PC-3 (cell line): ENCODE measurements at regions not wholly inside any gene's neighbourhood (a gene's known extent, or its start where the extent isn't known, plus 50 kb on each side); places are given as distances from the start of the nearest gene placed in this dataset.

ENCODE experiments used
- ATAC-seq: fragments of 200-7000 bp; cut with Tn5 transposase; 2 replicates; pipeline ENCODE4 v1.9.1; 2020; ENCODE audit warnings: mild to moderate bottlenecking, moderate library complexity
- BruUV-seq: library from RNA; stranded (reverse); fragments of 400-500 nt; replicated peaks from 2 replicates; lab custom pipeline; 2021; lab: Mats Ljungman, UMichigan
- CTCF ChIA-PET: fragments of 300-600 bp; sonication (Branson Sonifier 250); formaldehyde crosslinking; loops from one replicate; lab custom pipeline; 2022; ENCODE audit warnings: antibody characterized with exemption; lab: Charles Lee
- POLR2A ChIA-PET: fragments of 300-600 bp; sonication (Branson Sonifier 250); formaldehyde crosslinking; loops from one replicate; lab custom pipeline; 2022; ENCODE audit warnings: antibody characterized with exemption; ENCODE audit not compliant: unreplicated experiment; lab: Charles Lee
- DNase-seq: peaks from one replicate; pipeline ENCODE4 v3.0.0-alpha.2; 2015
- H2AFZ ChIP-seq: fragments of 300-600 bp; sonication (generic); 2 replicates; pipeline ENCODE4 v1.6.0; 2016; ENCODE audit warnings: antibody characterized with exemption, low read length
- H3F3A ChIP-seq: fragments of 300-600 bp; sonication (generic); one replicate; pipeline ENCODE4 v1.6.0; 2017; ENCODE audit warnings: antibody characterized with exemption, low read length, control low read depth, mild to moderate bottlenecking; ENCODE audit not compliant: unreplicated experiment
- H3K27ac ChIP-seq: fragments of 300-600 bp; sonication (generic); 2 replicates; pipeline ENCODE4 v1.5.1; 2016; ENCODE audit warnings: mild to moderate bottlenecking, low read length
- H3K27me3 ChIP-seq: fragments of 300-600 bp; sonication (generic); 2 replicates; pipeline ENCODE4 v1.6.1; 2016; ENCODE audit warnings: low read length, mixed read lengths
- H3K36me3 ChIP-seq: fragments of 300-600 bp; sonication (generic); 2 replicates; pipeline ENCODE4 v1.6.1; 2016; ENCODE audit warnings: low read depth, mixed run types, low read length, mixed read lengths
- H3K4me1 ChIP-seq: fragments of 300-600 bp; sonication (generic); 2 replicates; pipeline ENCODE4 v1.5.1; 2016; ENCODE audit warnings: low read length; ENCODE audit not compliant: insufficient read depth
- H3K4me2 ChIP-seq: fragments of 300-600 bp; sonication (generic); 2 replicates; pipeline ENCODE4 v1.6.0; 2016; ENCODE audit warnings: low read length
- H3K4me3 ChIP-seq: fragments of 300-600 bp; sonication (generic); 2 replicates; pipeline ENCODE4 v1.5.1; 2016; ENCODE audit warnings: mild to moderate bottlenecking, low read length, mixed read lengths
- H3K79me2 ChIP-seq: fragments of 300-600 bp; sonication (generic); 2 replicates; pipeline ENCODE4 v1.6.1; 2017; ENCODE audit warnings: low read length, mixed read lengths
- H3K9ac ChIP-seq: fragments of 300-600 bp; sonication (generic); 2 replicates; pipeline ENCODE4 v1.6.0; 2016; ENCODE audit warnings: mild to moderate bottlenecking, low read length
- H3K9me2 ChIP-seq: fragments of 300-600 bp; sonication (generic); replicated peaks from 2 replicates; pipeline ENCODE4 v1.6.1; 2016; ENCODE audit warnings: mixed run types, low read length, mixed read lengths
- H3K9me3 ChIP-seq: fragments of 300-600 bp; sonication (generic); 2 replicates; pipeline ENCODE4 v1.6.1; 2016; ENCODE audit warnings: low read length, mixed read lengths
- H4K20me1 ChIP-seq: fragments of 300-600 bp; sonication (generic); 2 replicates; pipeline ENCODE4 v1.6.1; 2016; ENCODE audit warnings: low read length, mixed read lengths
- CTCF ChIP-seq: fragments of 300-600 bp; sonication (generic); conservative IDR thresholded peaks from 2 replicates; pipeline ENCODE4 v1.5.1; 2017; ENCODE audit warnings: antibody characterized with exemption, low read depth, mild to moderate bottlenecking, low read length
- EZH2 ChIP-seq: fragments of 300-600 bp; sonication (generic); IDR thresholded peaks from one replicate; pipeline ENCODE4 v1.6.1; 2017; ENCODE audit warnings: antibody characterized with exemption, mild to moderate bottlenecking, low read length; ENCODE audit not compliant: unreplicated experiment
- EZH2phosphoT487 ChIP-seq: fragments of 300-600 bp; sonication (generic); IDR thresholded peaks from 2 replicates; pipeline ENCODE4 v1.6.1; 2018; ENCODE audit warnings: mild to moderate bottlenecking, antibody characterized with exemption, low read length, borderline replicate concordance
- intact Hi-C: fragments of 100-400 bp; cut with micrococcal nuclease; formaldehyde crosslinking; loops from 2 replicates; pipeline ENCODE4 v1.9.0; 2023

DNA sequence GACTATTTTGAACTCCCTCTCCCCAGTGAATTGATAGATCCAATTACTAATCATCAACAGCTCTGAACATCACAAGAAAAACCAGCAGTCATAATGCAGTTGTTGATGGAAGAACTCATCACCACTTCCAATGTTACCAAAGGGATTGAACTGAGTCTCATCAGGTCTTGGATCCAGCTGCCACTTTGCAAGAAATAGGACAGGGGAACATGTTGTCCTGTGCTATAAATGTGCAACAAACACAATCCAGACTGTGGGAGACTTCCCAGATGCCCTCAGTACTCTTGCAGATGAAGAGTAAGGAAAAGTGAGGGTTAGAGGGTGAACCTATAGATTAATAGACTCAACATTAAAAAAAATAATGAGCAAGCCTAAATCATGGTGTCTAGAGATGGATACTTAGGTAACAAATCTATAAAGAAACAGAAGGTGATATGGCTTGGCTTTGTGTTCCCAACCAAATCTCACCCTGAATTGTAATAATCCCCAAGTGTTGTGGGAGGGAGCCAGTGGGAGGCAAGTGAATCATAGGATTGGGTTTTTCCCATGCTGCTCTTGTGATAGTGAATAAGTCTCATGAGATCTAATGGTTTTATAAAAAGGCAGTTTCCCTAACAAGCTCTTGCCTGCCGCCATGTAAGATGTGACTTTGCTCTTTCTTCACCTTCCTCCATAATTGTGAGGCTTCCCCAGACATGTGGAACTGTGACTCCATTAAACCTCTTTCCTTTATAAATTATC lies 63.4 kb upstream of the PAPPA start:
- ChIA-PET POLR2A (no interaction called here), CTCF (no interaction called here)
- H3K27ac ChIP-seq: no peak overlapping the region
- BruUV-seq: no TSS peak
- H3K4me3 ChIP-seq: no peak overlapping the region
- no peaks in the 10 kb centered on the region for H4K20me1 ChIP-seq
- H3K79me2 ChIP-seq: no peaks in the 10 kb centered on the region
- no peaks in the 10 kb centered on the region for H3K9me3 ChIP-seq
- TF ChIP-seq EZH2 (no peak), CTCF (no peak), EZH2phosphoT487 (no peak)
- ATAC-seq (no peak), DNase-seq (no peak)
- H3K27me3 ChIP-seq: no peaks in the 10 kb centered on the region
- no peaks in the 10 kb centered on the region for H3K36me3 ChIP-seq
- H3K4me1 ChIP-seq: peaks cover 24% of the 10 kb centered on the region
- H2AFZ ChIP-seq: no peak overlapping the region
- no peaks in the 10 kb centered on the region for H3F3A ChIP-seq
- no peak overlapping the region for H3K4me2 ChIP-seq
- intact Hi-C loops: no loop called here
- no peak overlapping the region for H3K9ac ChIP-seq
- no peaks in the 10 kb centered on the region for H3K9me2 ChIP-seq

DNA sequence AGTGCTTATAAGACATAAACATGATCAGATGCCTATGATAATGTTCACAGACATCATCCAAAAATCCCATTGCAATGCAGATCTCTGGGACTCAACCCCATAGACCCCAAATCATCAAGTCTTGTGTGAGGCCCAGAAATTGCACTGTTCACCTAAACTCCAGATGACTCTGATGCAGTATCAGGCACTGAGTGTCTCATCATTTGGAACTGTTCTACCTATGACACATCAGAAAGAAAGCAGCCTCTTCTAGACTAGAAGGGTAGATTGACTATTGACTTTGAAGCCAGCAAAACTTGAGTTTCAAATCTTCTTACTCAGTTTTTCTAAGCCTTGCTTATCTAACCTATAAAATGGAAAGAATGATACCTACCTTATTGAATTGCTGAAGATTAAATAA lies 58.7 kb upstream of the PAPPA start:
- H3K36me3 ChIP-seq: no peaks in the 10 kb centered on the region
- H3K27me3 ChIP-seq: no peaks in the 10 kb centered on the region
- H2AFZ ChIP-seq: no peak overlapping the region
- no peak for ATAC-seq
- ChIA-PET POLR2A (no interaction called here), CTCF (no interaction called here)
- no peaks in the 10 kb centered on the region for H3K79me2 ChIP-seq
- H3K9me2 ChIP-seq: no peaks in the 10 kb centered on the region
- H3K27ac ChIP-seq: peak overlapping the region; percentile 99
- no peak overlapping the region for H3K4me3 ChIP-seq
- peak overlapping the region; percentile 78 for H3K9ac ChIP-seq
- intact Hi-C loops: no loop called here
- peaks cover 31% of the 10 kb centered on the region for H3K4me1 ChIP-seq
- peak; percentile 53 for DNase-seq
- TF ChIP-seq EZH2 (no peak), EZH2phosphoT487 (no peak), CTCF (no peak)
- H4K20me1 ChIP-seq: no peaks in the 10 kb centered on the region
- no TSS peak for BruUV-seq
- peak overlapping the region; percentile 54; the same call in 1 of the 2 replicates for H3K4me2 ChIP-seq
- no peaks in the 10 kb centered on the region for H3K9me3 ChIP-seq
- no peaks in the 10 kb centered on the region for H3F3A ChIP-seq

GRCh38 chr9:116095403-116095802 lies 58.2 kb upstream of the PAPPA start:
- no peaks in the 10 kb centered on the region for H3K27me3 ChIP-seq
- H2AFZ ChIP-seq: no peak overlapping the region
- H3K79me2 ChIP-seq: no peaks in the 10 kb centered on the region
- no peaks in the 10 kb centered on the region for H4K20me1 ChIP-seq
- intact Hi-C loops: no loop called here
- H3K27ac ChIP-seq: peak overlapping the region; percentile 99
- ATAC-seq (no peak), DNase-seq (no peak)
- no peaks in the 10 kb centered on the region for H3K9me3 ChIP-seq
- peaks cover 37% of the 10 kb centered on the region for H3K4me1 ChIP-seq
- POLR2A ChIA-PET: no interaction called here
- peak overlapping the region; percentile 78 for H3K9ac ChIP-seq
- no peak overlapping the region for H3K4me3 ChIP-seq
- no peaks in the 10 kb centered on the region for H3F3A ChIP-seq
- peak overlapping the region; percentile 54 for H3K4me2 ChIP-seq
- CTCF ChIA-PET: no interaction called here
- H3K9me2 ChIP-seq: no peaks in the 10 kb centered on the region
- TF ChIP-seq EZH2 (no peak), CTCF (no peak), EZH2phosphoT487 (no peak)
- BruUV-seq: no TSS peak
- no peaks in the 10 kb centered on the region for H3K36me3 ChIP-seq
